ENCODE measurements at regions not wholly inside any gene's neighbourhood (a gene's known extent, or its start where the extent isn't known, plus 50 kb on each side); places are given as distances from the start of the nearest gene placed in this dataset.

DNA sequence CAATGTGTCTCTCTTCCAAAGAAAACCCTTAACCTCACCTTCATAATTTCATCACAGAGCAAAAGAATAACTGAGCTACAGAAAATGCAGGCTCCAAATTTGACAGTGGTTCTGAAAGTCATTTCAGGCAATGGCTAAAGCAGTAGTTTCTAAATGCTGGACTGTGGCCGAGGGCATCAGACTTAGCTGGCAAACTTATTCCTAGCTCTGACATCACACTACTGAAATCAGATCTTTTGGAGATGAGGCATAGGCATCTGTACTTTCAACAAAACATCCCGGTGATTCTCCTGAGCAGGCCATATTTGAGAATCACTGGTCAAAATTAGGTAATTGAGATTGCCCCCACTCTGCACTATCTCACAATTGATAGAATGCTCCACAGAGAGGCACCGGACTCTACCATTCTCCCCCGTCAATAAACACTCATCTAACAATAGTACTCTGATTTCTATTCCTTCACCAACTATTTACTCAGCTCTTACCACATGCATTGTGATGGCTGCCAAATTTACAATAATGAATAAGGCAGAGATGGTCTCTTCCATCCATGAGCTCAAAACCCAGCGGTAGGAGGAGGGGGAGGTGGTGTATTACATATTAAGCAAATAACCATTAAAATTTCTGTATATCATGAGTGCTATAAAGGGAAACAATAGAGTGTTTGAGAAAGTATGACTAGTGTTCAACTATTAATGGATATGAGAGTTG is 57.3 kb upstream of the SPRED1 start:
- TF ChIP-seq, protein P1, sequence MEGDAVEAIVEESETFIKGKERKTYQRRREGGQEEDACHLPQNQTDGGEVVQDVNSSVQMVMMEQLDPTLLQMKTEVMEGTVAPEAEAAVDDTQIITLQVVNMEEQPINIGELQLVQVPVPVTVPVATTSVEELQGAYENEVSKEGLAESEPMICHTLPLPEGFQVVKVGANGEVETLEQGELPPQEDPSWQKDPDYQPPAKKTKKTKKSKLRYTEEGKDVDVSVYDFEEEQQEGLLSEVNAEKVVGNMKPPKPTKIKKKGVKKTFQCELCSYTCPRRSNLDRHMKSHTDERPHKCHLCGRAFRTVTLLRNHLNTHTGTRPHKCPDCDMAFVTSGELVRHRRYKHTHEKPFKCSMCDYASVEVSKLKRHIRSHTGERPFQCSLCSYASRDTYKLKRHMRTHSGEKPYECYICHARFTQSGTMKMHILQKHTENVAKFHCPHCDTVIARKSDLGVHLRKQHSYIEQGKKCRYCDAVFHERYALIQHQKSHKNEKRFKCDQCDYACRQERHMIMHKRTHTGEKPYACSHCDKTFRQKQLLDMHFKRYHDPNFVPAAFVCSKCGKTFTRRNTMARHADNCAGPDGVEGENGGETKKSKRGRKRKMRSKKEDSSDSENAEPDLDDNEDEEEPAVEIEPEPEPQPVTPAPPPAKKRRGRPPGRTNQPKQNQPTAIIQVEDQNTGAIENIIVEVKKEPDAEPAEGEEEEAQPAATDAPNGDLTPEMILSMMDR (IDR thresholded peaks at IDR 0.05) = no peak
- H3K27me3 Mint-ChIP-seq (ENCODE audit: unreplicated experiment) = no peaks in the 10 kb centered on the region
- H3K4me3 Mint-ChIP-seq (ENCODE audit: unreplicated experiment) = no peak overlapping the region

GRCh38 chr15:38196076-38196475 is 56.6 kb upstream of the SPRED1 start:
- H3K27me3 Mint-ChIP-seq (ENCODE audit: unreplicated experiment) = no peaks in the 10 kb centered on the region
- TF ChIP-seq, protein P1 (IDR thresholded peaks at IDR 0.05) = no peak
- H3K36me3 Mint-ChIP-seq (ENCODE audit: unreplicated experiment) = no peaks in the 10 kb centered on the region
- peaks cover 7% of the 10 kb centered on the region for H3K4me1 Mint-ChIP-seq (ENCODE audit: unreplicated experiment)
- H3K27ac Mint-ChIP-seq (ENCODE audit: unreplicated experiment) = no peak overlapping the region
- H3K4me3 Mint-ChIP-seq (ENCODE audit: unreplicated experiment) = no peak overlapping the region
- DNase-seq (ENCODE audit: extremely low spot score, unreplicated experiment) = no peak
- H3K9me3 Mint-ChIP-seq (ENCODE audit: unreplicated experiment) = no peaks in the 10 kb centered on the region

More for the DNA sequence above, 57.3 kb upstream of the SPRED1 start:
- no peak overlapping the region for H3K27ac Mint-ChIP-seq (ENCODE audit: unreplicated experiment)
- no peaks in the 10 kb centered on the region for H3K9me3 Mint-ChIP-seq (ENCODE audit: unreplicated experiment)
- no peaks in the 10 kb centered on the region for H3K36me3 Mint-ChIP-seq (ENCODE audit: unreplicated experiment)
- H3K4me1 Mint-ChIP-seq (ENCODE audit: unreplicated experiment) = peaks cover 9% of the 10 kb centered on the region
- DNase-seq (ENCODE audit: extremely low spot score, unreplicated experiment) = no peak

GRCh38 chr15:38197553-38197952 is 55.1 kb upstream of the SPRED1 start:
- no peak overlapping the region for H3K4me3 Mint-ChIP-seq (ENCODE audit: unreplicated experiment)
- no peak overlapping the region for H3K27ac Mint-ChIP-seq (ENCODE audit: unreplicated experiment)
- H3K27me3 Mint-ChIP-seq (ENCODE audit: unreplicated experiment) = no peaks in the 10 kb centered on the region
- H3K36me3 Mint-ChIP-seq (ENCODE audit: unreplicated experiment) = no peaks in the 10 kb centered on the region
- no peaks in the 10 kb centered on the region for H3K9me3 Mint-ChIP-seq (ENCODE audit: unreplicated experiment)
- no peak for DNase-seq (ENCODE audit: extremely low spot score, unreplicated experiment)
- peaks cover 7% of the 10 kb centered on the region for H3K4me1 Mint-ChIP-seq (ENCODE audit: unreplicated experiment)
- TF ChIP-seq, protein P1 (IDR thresholded peaks at IDR 0.05) = no peak

DNA sequence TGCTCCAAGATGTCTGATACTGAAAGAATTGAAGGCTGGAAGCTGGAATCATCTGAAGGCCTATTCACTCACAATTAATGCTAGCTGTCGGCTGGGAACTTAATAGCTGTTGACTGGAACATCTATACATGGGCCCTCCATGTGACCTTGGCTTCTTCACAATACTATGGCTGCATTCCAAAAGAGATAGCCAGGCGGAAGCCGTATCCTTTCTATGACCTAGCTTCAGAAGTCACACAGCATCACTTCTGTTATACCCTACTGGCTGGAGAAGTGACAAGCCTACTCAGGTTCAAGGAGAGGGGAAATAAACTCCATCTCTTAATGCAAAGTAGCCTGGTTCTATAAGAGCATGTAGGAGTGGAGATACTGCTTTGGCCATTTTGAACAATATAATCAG is 50.9 kb upstream of the SPRED1 start:
- Mint-ChIP-seq H3K4me1 (ENCODE audit: unreplicated experiment) (peaks cover under 1% of the 10 kb centered on the region), H3K27ac (ENCODE audit: unreplicated experiment) (no peak overlapping the region), H3K4me3 (ENCODE audit: unreplicated experiment) (no peak overlapping the region), H3K27me3 (ENCODE audit: unreplicated experiment) (no peaks in the 10 kb centered on the region), H3K36me3 (ENCODE audit: unreplicated experiment) (no peaks in the 10 kb centered on the region), H3K9me3 (ENCODE audit: unreplicated experiment) (no peaks in the 10 kb centered on the region)
- no peak for DNase-seq (ENCODE audit: extremely low spot score, unreplicated experiment)
- TF ChIP-seq, protein P1 (IDR thresholded peaks at IDR 0.05) = no peak

- Mint-ChIP-seq H3K36me3 (ENCODE audit: unreplicated experiment) (no peaks in the 10 kb centered on the region), H3K27me3 (ENCODE audit: unreplicated experiment) (no peaks in the 10 kb centered on the region), H3K27ac (ENCODE audit: unreplicated experiment) (no peak overlapping the region), H3K9me3 (ENCODE audit: unreplicated experiment) (no peaks in the 10 kb centered on the region), H3K4me1 (ENCODE audit: unreplicated experiment) (peaks cover 7% of the 10 kb centered on the region), H3K4me3 (ENCODE audit: unreplicated experiment) (no peak overlapping the region)
- no peak for DNase-seq (ENCODE audit: extremely low spot score, unreplicated experiment)
- TF ChIP-seq, protein P1 (IDR thresholded peaks at IDR 0.05) = no peak
Measured at GRCh38 chr15:38202361-38202760, 50.3 kb upstream of the SPRED1 start.
